Pancreas (tissue), 10 donors: ENCODE measurements at regions not wholly inside any gene's neighbourhood (a gene's known extent, or its start where the extent isn't known, plus 50 kb on each side); places are given as distances from the start of the nearest gene placed in this dataset.

Source experiments
- ATAC-seq, 4 donors: fragments of 200-7000 bp; cut with Tn5 transposase; one replicate each; pipeline versions ENCODE4 v1.8.0 to v1.9.1; 2020; ENCODE audit warnings: mild to moderate bottlenecking in 4 of 4, moderate library complexity in 4 of 4
- DNase-seq, 6 donors: peaks; one replicate each; pipeline ENCODE4 v3.0.0-alpha.2; 2020
- FAIRE-seq: peaks from 2 replicates; lab custom pipeline; 2012; peaks lifted over from hg19 to GRCh38; lab: Jason Lieb, UNC
- H3K27ac ChIP-seq, 4 donors: fragments of 200-600 bp; sonication (generic); 1 replicate in 3 of 4; 2 replicates in 1 of 4; pipeline versions ENCODE4 v1.5.0 to v1.8.0; 2020
- H3K27me3 ChIP-seq, 4 donors: fragments of 200-600 bp; one replicate each; pipeline ENCODE4 v1.8.0; 2021
- H3K36me3 ChIP-seq, 3 donors: fragments of 200-600 bp; sonication (generic) in 1 of 3; one replicate each; pipeline versions ENCODE4 v1.5.0 to v1.8.0; 2020 to 2021
- H3K4me1 ChIP-seq, 3 donors: fragments of 200-600 bp; one replicate each; pipeline ENCODE4 v1.8.0; 2021
- H3K4me3 ChIP-seq, 4 donors: fragments of 200-600 bp; sonication (generic) in 2 of 4; one replicate each; pipeline versions ENCODE4 v1.5.0 to v1.8.0; 2020 to 2021
- H3K9me3 ChIP-seq, 4 donors: fragments of 200-600 bp; one replicate each; pipeline ENCODE4 v1.8.0; 2021
- CTCF ChIP-seq, 4 donors: fragments of 200-600 bp; sonication (generic) in 3 of 4; IDR thresholded peaks; one replicate each; pipeline versions ENCODE4 v1.5.0 to v1.8.0; 2021; ENCODE audit warnings: antibody characterized with exemption in 4 of 4
- WGBS, 2 donors: extraction: QIAGEN DNeasy Blood & Tissue Kit; methylation state at CpG; one replicate each; pipeline ENCODE4 v1.1.7; 2013; 5-methylcytosine and 5-hydroxymethylcytosine counted together
- intact Hi-C, 3 donors: fragments of 100-400 bp; cut with DNase I; formaldehyde crosslinking; loops; one replicate each; pipeline versions ENCODE4 v1.11.1 to v1.14.2; 2022
- donor health status: healthy with polysubstance abuse.
- donor health status: DM: no; HTN: no; CAD: no; lungs with moderate emphysema.
- donor health status: DM: no; HTN: no; CAD: no.
- donor health status: control.
- donor health status: control.
- donor health status: Bipolar disorder and iron deficiency.
- donor health status: DM: yes; HTN: yes; CAD: no.
- donor health status: DM: no; HTN: no; CAD: no.
- donor health status: DM: no; HTN: no; CAD: no.
- donor health status: DM: yes; HTN: yes; CAD: no.

DNA sequence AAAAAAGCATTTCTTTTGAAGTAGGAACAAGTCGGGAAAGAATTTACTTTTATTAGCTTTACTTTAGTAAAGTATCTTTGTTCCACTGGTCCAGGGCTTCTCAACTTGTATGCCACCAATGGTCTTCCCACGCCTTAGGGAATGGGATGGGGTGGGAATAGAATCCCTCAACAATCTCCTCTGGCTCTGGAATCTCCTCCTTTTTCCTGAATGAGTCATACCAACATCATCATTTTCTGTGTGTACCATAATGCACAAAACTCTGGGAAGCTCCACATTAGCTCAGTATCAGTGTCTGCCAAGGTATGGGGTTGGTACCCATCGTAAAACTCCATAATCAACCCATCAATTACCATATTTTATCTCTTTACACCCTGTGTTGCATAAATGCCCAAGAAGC, 159.4 kb upstream of the BMPER start:
- H3K4me3 ChIP-seq, result no peak overlapping the region
- no peak for FAIRE-seq
- intact Hi-C loops, result no loop called here
- DNase-seq, result no peak
- H3K27ac ChIP-seq, result no peak overlapping the region
- no peaks in the 10 kb centered on the region for H3K4me1 ChIP-seq
- no peak for ATAC-seq
- TF ChIP-seq CTCF (IDR thresholded peaks at IDR 0.05), result no peak
- H3K9me3 ChIP-seq, result no peaks in the 10 kb centered on the region
- H3K36me3 ChIP-seq, result no peaks in the 10 kb centered on the region
- WGBS, 2 donors, result 72 to 73% methylated on average over 3 of the region's 3 CpGs
- no peaks in the 10 kb centered on the region for H3K27me3 ChIP-seq

GRCh38 chr7:33748793-33749192, 156.5 kb upstream of the BMPER start:
- FAIRE-seq (no peak), ATAC-seq (no peak), DNase-seq (no peak)
- no peak for TF ChIP-seq CTCF (IDR thresholded peaks at IDR 0.05)
- Histone ChIP-seq H3K9me3 (no peaks in the 10 kb centered on the region), H3K36me3 (no peaks in the 10 kb centered on the region), H3K4me3 (no peak overlapping the region), H3K4me1 (no peaks in the 10 kb centered on the region), H3K27ac (no peak overlapping the region), H3K27me3 (no peaks in the 10 kb centered on the region)
- intact Hi-C loops, result no loop called here
- 55 to 61% methylated on average over 7 of the region's 7 CpGs for WGBS, 2 donors

DNA sequence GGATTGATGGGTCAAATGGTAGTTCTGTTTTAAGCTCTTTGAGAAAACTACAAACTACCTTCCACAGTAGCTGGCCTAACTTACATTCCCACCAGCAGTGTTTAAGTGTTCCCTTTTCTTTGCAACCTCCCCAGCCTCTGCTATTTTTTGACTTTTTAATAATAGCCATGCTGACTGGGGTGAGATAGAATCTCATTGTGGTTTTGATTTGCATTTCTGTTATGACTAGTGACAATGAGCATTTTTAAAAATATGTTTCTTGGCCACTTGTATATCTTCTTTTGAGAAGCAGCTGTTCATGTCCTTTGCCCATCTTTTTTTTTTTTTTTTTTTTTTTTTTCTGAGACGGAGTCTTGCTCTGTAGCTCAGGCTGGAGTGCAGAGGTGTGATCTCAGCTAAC, 155.2 kb upstream of the BMPER start:
- Histone ChIP-seq H3K27ac (no peak overlapping the region), H3K36me3 (no peaks in the 10 kb centered on the region)
- 91 to 100% methylated on average over 1 of the region's 1 CpG for WGBS, 2 donors

GRCh38 chr7:33751443-33751842, 153.9 kb upstream of the BMPER start:
- Histone ChIP-seq H3K4me3 (no peak overlapping the region), H3K4me1 (no peaks in the 10 kb centered on the region), H3K27me3 (no peaks in the 10 kb centered on the region), H3K27ac (no peak overlapping the region), H3K36me3 (no peaks in the 10 kb centered on the region), H3K9me3 (no peaks in the 10 kb centered on the region)
- no peak for FAIRE-seq
- intact Hi-C loops, result loop anchor here in 1 of 3 donors (10.0 kb wide), 1 partner anchor 143 kb away; no protein-coding TSS in a partner anchor
- WGBS, 2 donors, result 55 to 59% methylated on average over 1 of the region's 1 CpG
- ATAC-seq, result no peak
- no peak for TF ChIP-seq CTCF (IDR thresholded peaks at IDR 0.05)
- DNase-seq, result no peak

More for the DNA sequence above, 155.2 kb upstream of the BMPER start:
- ATAC-seq (no peak), FAIRE-seq (no peak), DNase-seq (no peak)
- H3K27me3 ChIP-seq, result no peaks in the 10 kb centered on the region
- intact Hi-C loops, result loop anchor here in 1 of 3 donors (10.0 kb wide), 1 partner anchor 145 kb away; no protein-coding TSS in a partner anchor
- H3K4me1 ChIP-seq, result no peaks in the 10 kb centered on the region
- no peak for TF ChIP-seq CTCF (IDR thresholded peaks at IDR 0.05)
- H3K4me3 ChIP-seq, result no peak overlapping the region
- H3K9me3 ChIP-seq, result no peaks in the 10 kb centered on the region

- no peak overlapping the region for H3K27ac ChIP-seq
- no peak for FAIRE-seq
- no peak for DNase-seq
- ATAC-seq, result no peak
- H3K9me3 ChIP-seq, result no peaks in the 10 kb centered on the region
- H3K27me3 ChIP-seq, result no peaks in the 10 kb centered on the region
- H3K36me3 ChIP-seq, result no peaks in the 10 kb centered on the region
- no peak for TF ChIP-seq CTCF (IDR thresholded peaks at IDR 0.05)
- H3K4me1 ChIP-seq, result no peaks in the 10 kb centered on the region
- H3K4me3 ChIP-seq, result no peak overlapping the region
- WGBS, 2 donors, result 60 to 63% methylated on average over 6 of the region's 6 CpGs
- intact Hi-C loops, result loop anchor here in 1 of 3 donors (10.0 kb wide), 1 partner anchor 141 kb away; no protein-coding TSS in a partner anchor
These were observed 151.3 kb upstream of the BMPER start for GRCh38 chr7:33753881-33754525.
